GM12878 (cell line): ENCODE measurements at regions not wholly inside any gene's neighbourhood (a gene's known extent, or its start where the extent isn't known, plus 50 kb on each side); places are given as distances from the start of the nearest gene placed in this dataset.

Experiments used
- CTCF ChIP-seq, 3 experiments: IDR thresholded peaks in 2 of 3; conservative IDR thresholded peaks in 1 of 3; 2 replicates each; pipeline ENCODE4 v1.5.1; 2011; ENCODE audit warnings: low read depth in 3 of 3, low read length in 3 of 3, mild to moderate bottlenecking in 3 of 3, control low read depth in 2 of 3, moderate library complexity in 2 of 3, inconsistent platforms in 1 of 3, mixed read lengths in 1 of 3; ENCODE audit not compliant: control insufficient read depth in 2 of 3, insufficient read depth in 1 of 3; ENCODE audit errors: extremely low read depth in 1 of 3
- POLR2AphosphoS5 ChIP-seq: IDR thresholded peaks from 2 replicates; pipeline ENCODE4 v1.6.1; 2011; ENCODE audit warnings: mild to moderate bottlenecking, low read length, inconsistent platforms

GRCh38 chr22:49162841-49163240 is 664.8 kb downstream of the BRD1 start:
- TF ChIP-seq CTCF (IDR thresholded peaks at IDR 0.05 in 2 of 3, conservative IDR thresholded peaks at IDR 0.05 in 1 of 3; ENCODE audit: control insufficient read depth in 2 of 3, extremely low read depth in 1 of 3, insufficient read depth in 1 of 3, low read depth in 3 of 3, low read length in 3 of 3) (no peak), POLR2AphosphoS5 (no peak)
